NOMO-1 treated with DMSO at 0.1 percent for 48 hours (cell line): ENCODE measurements at regions not wholly inside any gene's neighbourhood (a gene's known extent, or its start where the extent isn't known, plus 50 kb on each side); places are given as distances from the start of the nearest gene placed in this dataset.

ENCODE experiments used
- DNase-seq: peaks from one replicate; lab custom pipeline; 2025; ENCODE audit not compliant: unreplicated experiment; lab: John Stamatoyannopoulos, UW

GRCh38 chr4:81828991-81829390 is 357.3 kb upstream of the RASGEF1B start:
- DNase-seq: no peak

DNA sequence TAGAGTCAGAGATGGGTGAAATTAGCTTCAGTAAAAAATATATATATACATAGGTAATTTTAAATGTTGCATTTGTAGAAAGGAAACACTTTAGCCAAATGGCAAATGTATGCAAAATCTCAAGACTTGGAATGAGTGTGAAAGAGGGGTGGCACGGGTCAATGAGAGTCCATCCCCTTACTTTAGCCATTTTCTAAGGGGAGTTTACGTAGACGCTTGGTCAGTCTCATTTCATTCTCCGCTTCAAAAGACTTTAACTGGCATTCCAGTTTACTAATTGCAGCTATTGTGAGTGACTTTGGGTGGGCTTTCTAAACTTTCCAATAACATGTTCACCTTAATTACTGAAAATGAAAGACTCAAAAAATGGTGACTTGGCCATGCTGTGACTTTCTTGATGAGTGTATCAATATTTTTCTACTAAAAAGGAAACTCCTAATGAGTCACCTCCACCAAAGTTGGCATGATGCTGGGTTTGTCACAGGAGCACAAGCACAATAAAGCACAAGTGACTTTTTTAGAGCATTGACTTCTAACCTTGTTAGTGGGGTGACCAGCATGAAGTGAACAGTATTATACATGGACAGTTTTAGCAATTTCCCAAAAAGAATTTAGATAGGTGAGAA is 356.0 kb upstream of the RASGEF1B start:
- DNase-seq: no peak

- DNase-seq: no peak
Observed at GRCh38 chr4:81826817-81827424, 355.2 kb upstream of the RASGEF1B start.

GRCh38 chr4:81826335-81826734 is 354.6 kb upstream of the RASGEF1B start:
- DNase-seq: no peak

DNA sequence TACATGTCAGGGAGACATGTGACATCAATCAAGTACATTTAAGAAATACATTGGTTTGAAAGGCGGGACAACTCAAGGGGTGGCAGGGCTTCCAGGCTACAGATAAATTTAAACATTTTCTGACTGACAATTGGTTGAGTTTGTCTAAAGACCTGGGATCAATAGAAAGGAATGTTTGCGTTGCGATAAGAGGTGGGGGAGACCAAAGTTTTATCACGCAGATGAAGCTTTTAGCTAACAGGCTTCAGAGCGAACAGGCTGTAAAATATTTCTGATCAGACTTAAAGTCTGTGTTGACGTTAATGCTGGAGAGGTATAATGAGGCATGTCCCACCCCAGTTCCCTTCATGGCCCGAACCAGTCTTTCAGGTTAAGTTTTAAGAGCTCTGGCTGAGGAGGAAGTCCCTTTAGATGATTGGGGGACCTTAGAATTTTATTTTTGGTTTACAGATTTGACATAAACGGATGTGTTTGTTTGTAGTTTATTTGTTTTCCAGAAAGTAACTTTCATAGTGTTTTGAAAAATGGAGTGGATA is 346.7 kb upstream of the RASGEF1B start:
- no peak for DNase-seq

GRCh38 chr4:81816031-81816761 is 344.5 kb upstream of the RASGEF1B start:
- no peak for DNase-seq

GRCh38 chr4:81814987-81815541 is 343.4 kb upstream of the RASGEF1B start:
- DNase-seq: peak; percentile 70

GRCh38 chr4:81811562-81812293 is 340.0 kb upstream of the RASGEF1B start:
- DNase-seq: no peak

DNA sequence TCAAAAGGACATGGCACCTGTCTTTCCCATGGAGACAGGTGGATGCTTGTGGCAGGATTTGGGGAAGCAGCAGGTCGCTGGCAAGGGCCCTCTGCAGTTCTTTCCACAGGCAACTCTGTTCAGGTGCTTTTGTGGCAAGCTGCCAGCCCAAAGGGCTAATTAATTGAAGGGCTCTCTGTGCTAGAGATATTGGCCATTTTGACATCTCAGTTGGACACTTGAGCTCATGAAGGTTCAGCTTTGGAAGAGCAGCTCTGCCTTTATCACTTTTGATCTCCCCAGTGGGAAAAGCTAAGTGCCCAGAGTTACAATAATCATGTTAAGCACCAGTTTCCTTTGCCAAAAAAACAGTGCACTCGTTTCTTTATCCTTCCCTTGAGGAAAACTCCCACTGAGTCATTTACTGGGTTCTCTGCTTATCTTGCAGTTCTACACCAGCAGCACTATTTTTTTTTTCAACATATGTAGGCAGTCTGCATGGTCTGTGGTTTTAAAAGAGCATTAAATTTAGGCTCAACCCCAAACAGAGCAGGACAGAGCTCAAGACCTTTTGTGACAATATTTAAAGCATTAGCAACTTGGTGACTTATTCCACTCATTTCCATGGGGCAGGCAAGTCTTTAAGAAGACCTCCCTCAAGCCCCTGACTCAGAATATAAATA is 336.4 kb upstream of the RASGEF1B start:
- DNase-seq: no peak

- DNase-seq: no peak
Observed at GRCh38 chr4:81807386-81807785, 335.7 kb upstream of the RASGEF1B start.

DNA sequence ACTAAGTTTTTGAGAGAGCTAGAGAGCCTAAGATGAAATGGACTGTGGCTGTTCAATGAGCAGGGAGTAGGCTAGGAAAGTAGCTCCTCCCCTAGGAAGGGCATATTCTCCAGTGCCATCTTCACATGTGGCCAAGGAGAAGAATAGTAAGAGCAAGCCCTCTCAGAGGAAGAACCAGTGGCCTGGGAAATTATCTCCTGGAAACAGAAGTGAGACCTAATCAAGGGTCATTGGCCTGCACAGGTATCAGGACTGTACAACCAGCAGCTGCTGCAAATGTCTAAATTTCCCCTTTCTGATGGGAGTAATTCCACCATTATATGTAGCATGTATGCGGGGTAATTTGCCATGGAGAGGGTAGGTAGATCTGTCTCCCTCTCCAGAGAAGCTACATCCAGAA is 334.8 kb upstream of the RASGEF1B start:
- DNase-seq: no peak

DNA sequence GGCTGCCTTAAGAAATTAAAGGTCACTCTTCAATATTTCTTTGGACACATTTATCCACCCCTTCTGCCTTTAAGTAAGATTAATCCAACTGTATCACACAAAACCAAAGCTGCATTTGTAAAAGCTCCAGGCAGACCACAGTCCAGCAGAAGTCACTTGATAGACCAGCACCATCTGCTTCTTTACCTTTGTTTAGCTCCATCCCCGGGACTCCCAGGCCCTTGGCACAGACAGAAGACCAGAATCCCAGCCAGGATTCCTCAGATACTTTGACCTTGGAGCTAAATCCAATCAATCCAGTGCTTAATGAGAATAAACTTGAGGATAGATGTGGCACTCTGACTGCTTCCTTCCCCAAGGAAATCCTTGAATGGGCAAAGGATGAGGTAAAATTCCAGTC is 333.1 kb upstream of the RASGEF1B start:
- DNase-seq: no peak

- no peak for DNase-seq
Observed at GRCh38 chr4:81802285-81802846, 330.7 kb upstream of the RASGEF1B start.

DNA sequence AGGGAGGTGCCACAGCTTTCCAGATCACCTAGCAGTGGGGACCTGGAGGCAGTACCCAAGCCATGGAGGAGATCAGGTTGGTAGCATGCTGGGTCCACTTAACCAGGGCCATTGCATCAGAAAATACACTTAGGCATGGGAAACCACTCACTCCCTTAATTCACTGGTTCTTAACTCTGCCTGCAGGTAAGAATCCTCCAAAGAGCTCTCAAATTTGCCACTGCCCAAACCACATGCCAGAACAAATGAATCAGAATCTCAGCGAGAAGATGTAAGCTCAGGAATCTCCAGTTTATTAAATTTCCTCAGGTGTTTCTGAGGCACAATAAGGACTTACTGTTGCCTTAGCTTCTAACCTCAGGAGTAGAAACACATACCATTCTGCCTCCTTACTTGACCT is 327.7 kb upstream of the RASGEF1B start:
- no peak for DNase-seq

DNA sequence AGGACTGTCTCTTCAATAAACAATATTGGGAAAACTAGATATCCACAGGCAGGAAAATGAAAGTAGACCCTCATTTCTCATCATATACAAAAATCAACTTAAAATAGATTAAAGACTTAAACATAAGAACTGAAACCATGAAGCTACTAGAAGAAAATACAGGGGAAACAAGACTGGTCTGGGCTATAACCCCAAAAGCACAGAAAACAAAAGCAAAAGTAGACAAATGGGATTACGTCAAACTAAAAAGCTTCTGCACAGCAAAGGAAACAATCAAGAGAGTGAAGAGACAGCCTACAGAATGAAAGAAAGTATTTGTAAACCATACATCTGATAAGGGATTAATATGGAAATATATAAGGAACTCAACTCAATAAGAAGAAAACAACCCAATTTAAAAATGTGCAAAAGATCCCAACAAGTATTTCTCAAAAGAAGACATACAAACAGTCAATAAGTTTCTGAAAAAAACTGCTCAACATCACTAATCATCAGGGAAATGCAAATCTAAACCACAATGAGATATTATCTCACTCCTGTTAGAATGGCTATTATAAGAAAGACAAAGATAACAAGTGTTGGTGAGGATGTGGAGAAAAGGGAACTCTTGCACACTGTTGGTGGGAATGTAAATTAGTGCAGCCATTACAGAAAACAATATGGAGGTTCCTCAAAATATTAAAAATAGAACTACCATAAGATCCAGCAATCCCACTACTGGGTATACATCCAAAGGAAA is 325.3 kb upstream of the RASGEF1B start:
- DNase-seq: no peak

- DNase-seq: no peak
Observed at GRCh38 chr4:81792521-81792920, 320.8 kb upstream of the RASGEF1B start.

DNA sequence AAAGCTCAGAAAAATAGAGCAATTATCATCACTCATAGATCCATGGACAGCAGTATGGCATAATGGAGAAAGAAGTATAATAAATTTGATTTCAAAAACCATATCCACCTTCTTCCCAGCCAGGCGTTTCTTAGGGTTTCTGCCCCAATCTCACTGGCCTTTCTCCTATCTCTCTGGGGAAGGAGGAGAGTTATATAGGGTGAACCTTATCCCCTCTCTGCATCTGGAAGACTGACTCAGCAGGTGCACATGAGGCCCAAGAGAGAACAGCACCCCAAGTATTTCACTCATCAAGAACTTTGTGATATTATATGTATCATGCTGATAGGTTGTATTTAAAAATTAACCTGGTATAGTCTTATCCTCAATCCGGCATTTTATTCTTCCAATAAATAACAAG is 318.8 kb upstream of the RASGEF1B start:
- no peak for DNase-seq

DNA sequence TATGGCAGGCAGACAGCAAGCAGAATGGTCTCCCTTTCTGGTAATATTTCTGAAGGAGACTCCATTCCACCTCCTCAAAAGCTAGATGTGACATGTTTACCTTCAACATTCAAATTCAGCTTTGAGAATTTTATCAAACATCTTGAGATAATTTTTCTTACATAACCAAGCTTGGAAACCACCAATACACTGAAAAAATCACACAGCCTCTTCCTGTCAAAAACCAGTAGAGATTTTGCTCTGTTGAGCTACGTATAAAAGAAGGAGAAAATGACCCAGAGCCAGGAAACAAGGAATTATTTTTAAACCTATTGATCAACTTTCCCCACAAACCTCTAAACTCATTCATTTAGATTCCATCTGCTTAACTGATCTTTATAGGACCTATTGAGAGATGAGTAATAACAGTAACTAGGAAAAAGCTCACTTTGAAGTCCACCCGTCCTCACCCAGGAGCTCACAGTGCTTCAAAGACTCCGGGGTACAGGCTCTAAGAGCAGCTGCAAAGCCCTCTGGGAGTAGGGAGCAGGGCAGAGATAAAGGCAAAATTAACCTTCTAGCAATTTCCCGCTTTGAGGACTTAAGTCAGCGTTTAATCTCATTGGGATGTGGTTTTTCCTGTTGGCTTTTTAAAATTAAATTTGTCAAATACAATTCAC is 318.2 kb upstream of the RASGEF1B start:
- no peak for DNase-seq

GRCh38 chr4:81789158-81789557 is 317.5 kb upstream of the RASGEF1B start:
- DNase-seq: no peak
